UCSD-AML1 (cell line): ENCODE measurements at regions not wholly inside any gene's neighbourhood (a gene's known extent, or its start where the extent isn't known, plus 50 kb on each side); places are given as distances from the start of the nearest gene placed in this dataset.

Experiments used
- DNase-seq: peaks from one replicate; lab custom pipeline; 2025; ENCODE audit not compliant: unreplicated experiment; lab: John Stamatoyannopoulos, UW

DNA sequence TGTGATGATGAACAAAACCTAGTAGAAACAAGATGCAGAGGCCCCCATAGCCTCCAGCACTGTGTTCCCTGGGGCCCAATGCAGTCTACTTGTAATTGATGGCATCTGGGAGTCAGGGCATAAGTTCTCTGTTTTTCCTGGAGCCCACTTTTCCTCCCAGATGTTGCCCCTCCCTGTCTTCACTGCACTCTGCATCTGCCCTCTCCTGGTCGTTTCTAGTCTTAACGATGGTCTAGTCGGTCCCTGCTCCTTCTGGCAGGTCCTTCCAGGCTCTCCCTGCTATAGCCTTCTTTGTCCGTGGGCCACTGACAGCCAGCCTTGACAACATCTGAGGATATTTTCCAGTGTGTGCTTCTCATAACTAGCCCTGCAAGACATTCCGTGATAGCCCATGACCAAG is 208.3 kb downstream of the GXYLT1 start:
- no peak for DNase-seq

DNA sequence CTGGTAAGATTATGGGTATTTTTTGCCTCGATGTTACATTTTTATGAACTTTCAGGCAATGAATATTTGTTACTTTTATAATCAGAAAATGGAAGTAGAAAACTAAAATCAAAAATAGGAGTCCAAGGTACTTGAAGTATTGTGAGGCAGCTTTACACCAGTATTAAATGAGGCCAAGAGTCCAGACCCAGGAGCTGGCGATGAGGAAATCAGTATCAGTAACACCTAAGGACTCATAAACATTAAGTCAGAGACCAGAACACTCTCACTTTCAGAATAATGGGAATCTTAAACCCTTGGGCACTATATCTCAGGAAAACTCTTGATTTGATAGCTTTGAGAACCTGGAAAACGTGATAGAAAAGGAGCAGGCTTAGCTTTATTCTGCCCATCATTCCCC is 208.8 kb downstream of the GXYLT1 start:
- no peak for DNase-seq

GRCh38 chr12:41932470-41932991 is 212.1 kb downstream of the GXYLT1 start:
- DNase-seq: peak; percentile 82

- no peak for DNase-seq
Measured at GRCh38 chr12:41930866-41931437, 213.7 kb downstream of the GXYLT1 start.

DNA sequence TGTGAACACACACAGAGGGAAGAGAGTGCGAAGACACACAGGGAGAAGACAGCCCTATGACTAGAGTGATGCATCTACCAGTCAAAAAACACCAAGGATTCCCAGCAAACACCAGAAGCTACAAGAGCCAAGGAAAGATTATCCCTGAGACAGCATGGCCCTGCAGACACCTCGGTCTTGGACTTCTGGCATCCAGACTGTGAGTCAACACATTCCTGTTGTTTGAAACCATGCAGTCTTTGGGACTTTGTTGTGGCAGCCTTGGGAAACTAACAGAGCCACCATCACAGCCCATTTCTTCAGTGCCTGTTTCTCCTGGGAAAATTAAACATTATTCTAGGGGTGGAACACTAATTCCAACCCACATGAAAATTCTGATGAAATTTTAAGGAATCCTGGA is 220.6 kb downstream of the GXYLT1 start:
- DNase-seq: no peak

- DNase-seq: no peak
Measured at GRCh38 chr12:41923351-41923750, 221.3 kb downstream of the GXYLT1 start.

- DNase-seq: no peak
Measured at GRCh38 chr12:41920355-41920754, 224.3 kb downstream of the GXYLT1 start.

DNA sequence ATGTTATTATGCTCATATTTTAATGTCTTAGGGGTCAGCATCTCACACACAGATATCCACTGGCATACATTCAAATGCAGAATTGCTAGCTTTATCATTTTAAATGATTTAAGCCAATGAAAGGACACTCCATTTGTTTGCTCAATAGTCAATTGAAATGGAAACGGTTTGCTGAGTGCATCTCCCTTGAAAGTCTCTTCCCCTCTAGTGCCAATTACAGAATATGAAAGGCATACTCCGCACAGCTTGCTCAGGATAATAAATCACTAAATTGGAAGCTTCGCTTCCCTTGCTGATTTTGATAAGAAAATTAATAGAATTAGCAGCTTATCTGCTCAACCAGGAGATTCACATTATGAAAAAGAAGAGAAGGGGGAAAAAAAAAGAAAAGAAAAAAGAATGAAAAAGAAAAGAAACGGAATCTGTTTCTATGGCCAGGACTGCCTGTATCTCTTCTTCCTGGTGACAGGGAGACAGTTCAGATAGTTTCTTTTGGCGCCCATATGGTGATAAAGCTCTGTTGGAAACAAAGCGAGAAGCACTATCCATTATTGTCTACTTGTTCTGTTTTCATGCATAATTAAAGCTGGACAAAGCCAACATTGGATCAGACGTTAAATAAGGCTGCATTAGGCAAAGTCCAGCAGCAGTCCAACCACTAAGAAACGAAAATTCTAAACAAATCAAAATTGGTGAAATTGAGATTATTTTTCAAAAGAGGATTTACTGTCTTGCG is 225.0 kb downstream of the GXYLT1 start:
- no peak for DNase-seq

DNA sequence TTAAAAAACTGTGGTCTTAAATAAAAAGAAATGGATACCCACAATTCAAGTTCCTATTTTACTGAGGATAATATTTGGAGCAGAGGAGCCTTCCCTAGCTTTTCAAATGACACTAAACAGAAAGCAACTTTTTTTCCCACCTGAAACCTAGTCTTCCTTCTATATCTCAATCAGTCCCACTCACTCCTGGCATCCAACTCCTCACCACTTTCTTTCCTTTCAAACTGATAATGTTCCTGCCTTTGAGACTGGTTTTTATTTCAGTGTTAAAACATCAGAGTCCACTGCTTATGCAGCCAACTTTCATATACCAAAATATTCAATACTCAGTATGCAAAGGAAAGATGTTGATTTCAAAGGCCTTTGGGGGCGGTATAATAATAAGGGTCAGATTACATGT is 225.6 kb downstream of the GXYLT1 start:
- DNase-seq: no peak

DNA sequence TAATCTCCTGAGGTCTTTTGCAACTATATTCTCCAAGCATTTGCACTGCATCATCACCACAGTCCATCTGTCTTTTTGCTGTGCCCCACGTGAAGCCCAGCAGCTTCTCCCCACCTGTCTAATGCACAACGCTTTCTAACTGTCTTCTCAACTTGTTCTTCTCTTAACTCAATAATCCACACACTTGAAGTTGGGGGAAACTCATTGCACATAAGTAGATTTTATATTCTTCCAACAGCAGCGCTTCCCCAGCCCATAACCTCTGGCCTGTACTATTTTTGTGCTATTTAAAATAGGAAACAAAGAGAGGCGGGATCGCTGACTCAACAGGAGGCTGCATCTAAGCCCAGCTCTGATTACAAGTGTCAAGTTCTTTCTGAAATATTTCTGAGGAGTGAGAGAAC is 226.7 kb downstream of the GXYLT1 start:
- no peak for DNase-seq

DNA sequence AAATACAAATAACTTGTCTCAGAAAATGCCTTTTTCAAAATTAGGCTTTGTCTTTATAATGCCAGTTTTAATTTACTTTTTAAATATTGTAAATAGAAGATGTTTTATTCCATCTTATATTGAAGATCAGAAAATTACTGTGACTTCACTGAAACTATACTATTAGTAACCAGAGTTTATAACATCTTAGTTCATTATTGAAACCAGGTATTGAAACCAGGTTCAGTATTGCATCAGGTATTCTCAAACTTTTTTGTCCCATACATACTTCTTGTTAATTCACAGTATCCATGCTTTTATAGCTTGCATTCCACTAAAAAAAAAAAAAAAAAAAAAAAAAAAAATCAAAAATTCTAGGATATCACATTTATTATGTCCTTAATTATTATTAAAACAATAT is 227.5 kb downstream of the GXYLT1 start:
- DNase-seq: no peak

DNA sequence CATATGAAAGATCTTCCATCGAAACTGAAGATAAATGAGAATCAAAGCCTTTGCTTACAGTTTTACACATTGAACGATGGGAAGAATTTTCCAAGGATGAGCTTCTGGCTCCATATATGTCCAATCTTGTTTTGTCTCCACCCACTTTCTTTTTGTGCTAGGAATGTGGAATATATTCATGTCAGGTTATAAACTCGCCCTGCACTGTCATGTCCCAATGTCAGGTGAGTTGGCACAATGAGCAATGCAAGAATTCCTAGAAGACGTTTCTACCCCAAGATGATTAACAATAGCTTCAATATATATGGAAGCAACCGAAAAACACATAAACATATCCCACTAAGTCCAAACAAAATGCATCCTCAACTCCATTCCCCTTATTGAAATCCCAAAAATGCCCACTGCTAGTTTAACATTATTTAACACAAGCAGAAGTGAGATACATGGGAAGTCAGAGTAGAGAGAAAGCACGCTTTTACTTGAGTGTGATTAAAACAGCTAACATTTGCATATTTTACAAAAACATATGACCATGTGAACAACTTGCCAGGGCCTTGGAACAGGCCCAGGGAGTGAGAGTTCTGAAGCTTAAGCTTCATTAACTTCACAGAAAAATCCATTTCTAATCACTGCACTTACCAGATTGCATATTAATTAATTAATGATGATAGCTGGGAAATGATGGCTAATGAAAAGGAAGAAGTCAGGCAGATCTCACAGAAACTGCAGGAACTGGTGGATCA is 233.9 kb downstream of the GXYLT1 start:
- no peak for DNase-seq

DNA sequence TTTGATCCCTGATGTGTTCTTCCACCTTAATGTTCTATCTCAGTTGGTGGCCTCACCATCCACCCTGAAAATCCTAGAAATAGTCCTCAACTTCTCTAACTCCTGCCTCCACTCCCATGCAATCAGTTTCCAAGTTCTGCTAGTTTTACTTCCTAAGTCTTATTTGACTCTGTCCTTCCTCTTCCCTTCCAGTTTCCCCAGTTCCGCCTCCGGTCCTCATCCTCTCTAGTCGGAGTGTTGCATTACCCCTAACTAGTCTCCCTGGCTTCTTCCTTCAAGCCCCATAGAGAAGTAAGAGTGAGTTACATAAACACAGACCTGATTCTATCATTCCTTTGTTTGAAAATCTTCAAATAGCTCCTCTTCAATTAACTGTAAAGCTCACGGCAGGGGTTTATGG is 236.5 kb downstream of the GXYLT1 start:
- no peak for DNase-seq

- no peak for DNase-seq
Measured at GRCh38 chr12:41907550-41907949, 237.1 kb downstream of the GXYLT1 start.

DNA sequence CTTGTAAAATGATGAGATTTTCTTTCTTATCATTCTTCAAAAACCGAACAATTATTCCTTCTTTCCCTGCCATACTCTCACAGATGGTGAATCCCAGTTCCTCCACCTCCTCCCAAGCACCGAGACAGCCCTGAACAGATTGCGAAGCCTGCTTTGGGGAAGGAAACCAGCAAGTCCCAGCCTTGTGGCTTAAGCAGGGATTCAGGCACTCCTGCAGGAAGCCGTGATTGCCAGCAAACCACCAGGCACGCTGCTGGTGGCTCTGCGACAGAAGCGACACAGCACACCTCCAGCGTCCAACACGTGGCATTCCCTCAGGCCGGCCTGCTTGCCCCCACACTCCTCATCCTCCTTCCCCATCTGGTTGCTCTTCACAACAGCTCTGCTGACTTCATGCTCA is 237.7 kb downstream of the GXYLT1 start:
- peak; percentile 13 for DNase-seq

DNA sequence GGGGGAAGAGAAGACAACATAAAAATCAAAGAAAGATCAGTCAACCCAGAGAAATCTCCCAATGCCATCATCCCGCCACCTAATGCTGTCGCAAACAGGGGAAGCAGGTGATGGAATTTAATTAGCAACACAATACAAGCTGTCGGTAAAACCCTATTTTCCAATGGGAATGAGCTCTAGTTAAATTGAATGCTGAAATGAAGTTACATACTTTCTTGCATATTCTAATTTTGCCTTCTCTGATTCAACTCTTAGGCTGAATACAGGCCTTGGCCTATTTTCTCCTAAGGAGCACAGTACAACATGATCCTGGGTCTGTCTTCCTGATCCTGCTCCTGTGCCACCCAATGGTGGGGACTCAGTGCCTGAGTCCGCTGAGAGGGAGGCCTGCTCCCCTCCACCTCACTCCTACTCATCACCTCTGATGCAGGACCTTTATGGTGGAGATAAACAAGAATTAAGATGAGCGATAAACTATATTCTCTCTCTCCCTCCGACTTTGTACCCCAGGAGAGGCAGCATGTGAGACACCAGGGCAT is 238.8 kb downstream of the GXYLT1 start:
- no peak for DNase-seq

DNA sequence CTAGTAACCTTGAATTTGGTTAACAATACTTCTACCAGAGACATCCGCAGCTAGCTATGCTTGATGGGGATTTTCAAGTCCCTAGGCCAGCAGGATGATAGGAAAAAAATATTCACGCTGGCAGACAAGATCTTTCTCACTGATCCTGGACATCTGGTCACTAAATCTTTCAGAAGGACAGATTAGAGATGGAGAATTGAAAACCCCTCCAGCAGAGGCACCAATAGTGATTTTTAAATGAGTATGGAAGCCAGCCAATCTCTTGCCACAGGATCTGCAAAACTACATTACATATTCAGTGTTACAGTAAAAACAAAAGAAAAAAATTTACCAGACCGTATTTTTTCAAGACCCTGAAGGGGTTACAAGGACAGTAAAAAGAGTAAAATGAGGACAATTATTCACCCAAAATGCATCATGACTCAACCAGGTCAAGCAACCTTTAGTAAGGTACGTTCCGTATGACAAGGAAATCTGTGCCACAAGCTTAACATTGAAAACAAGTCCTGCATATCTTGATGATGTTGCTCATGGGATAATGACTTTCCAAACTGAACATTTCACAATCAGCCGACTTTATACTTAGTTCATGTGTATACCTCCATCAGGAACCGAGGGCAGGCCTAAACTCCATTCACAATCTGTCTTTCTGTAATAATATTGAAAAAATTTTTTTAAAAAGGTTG is 239.5 kb downstream of the GXYLT1 start:
- no peak for DNase-seq

GRCh38 chr12:41904041-41904440 is 240.6 kb downstream of the GXYLT1 start:
- DNase-seq: no peak

GRCh38 chr12:41903014-41903708 is 241.5 kb downstream of the GXYLT1 start:
- DNase-seq: no peak

DNA sequence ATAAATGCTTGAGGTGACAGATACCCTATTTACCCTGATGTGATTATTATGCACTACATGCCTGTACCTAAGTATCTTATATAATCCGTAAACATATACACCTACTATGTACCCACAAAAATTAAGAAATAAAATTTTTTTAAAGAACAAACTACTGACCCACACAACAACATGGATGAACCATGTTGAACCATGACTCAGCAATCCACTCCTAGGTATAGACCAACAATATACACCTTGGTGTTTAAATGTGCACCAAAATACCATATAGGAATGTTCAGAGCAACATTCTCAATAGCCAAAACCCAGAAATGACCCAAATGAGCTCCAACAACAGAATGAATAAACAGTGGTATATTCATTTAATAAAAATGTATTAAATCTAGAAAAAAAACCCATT is 245.1 kb downstream of the GXYLT1 start:
- DNase-seq: no peak

- no peak for DNase-seq
Measured at GRCh38 chr12:41897593-41897992, 247.1 kb downstream of the GXYLT1 start.
